GM13976 (cell line): ENCODE measurements at regions not wholly inside any gene's neighbourhood (a gene's known extent, or its start where the extent isn't known, plus 50 kb on each side); places are given as distances from the start of the nearest gene placed in this dataset.

ENCODE experiments used
- DNase-seq: peaks from one replicate; pipeline ENCODE4 v3.0.0; 2012; ENCODE audit warnings: low spot score
- CTCF ChIP-seq: IDR thresholded peaks from 2 replicates; pipeline ENCODE4 v1.5.1; 2012; ENCODE audit warnings: borderline replicate concordance, mild to moderate bottlenecking; ENCODE audit not compliant: insufficient read depth; ENCODE audit errors: extremely low read depth, missing control alignments, control extremely low read depth
- in situ Hi-C: fragments of 300-500 bp; cut with MboI; formaldehyde crosslinking; loops from one replicate; pipeline ENCODE4 v1.12.0; 2022; ENCODE audit warnings: low sequenced_read_pairs, mixed read lengths, inconsistent platforms; ENCODE audit not compliant: unreplicated experiment

DNA sequence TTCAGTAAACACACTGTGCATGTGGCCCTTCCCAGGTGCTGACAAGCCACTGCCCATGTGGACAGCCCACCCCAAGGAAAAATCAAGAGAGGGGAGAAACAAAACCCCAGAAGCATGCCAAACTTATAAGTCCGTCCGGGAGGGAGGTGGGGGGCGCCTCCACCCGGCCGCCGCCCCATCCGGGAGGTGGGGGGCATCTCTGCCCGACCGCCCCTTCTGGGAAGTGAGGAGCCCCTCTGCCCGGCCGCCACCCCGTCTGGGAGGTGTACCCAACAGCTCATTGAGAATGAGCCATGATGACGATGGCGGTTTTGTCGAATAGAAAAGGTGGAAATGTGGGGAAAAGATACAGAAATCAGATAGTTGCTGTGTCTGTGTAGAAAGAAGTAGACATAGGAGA lies 53.8 kb upstream of the C2CD4B start:
- TF ChIP-seq CTCF, result no peak
- DNase-seq, result no peak
- in situ Hi-C loops, result no loop called here

DNA sequence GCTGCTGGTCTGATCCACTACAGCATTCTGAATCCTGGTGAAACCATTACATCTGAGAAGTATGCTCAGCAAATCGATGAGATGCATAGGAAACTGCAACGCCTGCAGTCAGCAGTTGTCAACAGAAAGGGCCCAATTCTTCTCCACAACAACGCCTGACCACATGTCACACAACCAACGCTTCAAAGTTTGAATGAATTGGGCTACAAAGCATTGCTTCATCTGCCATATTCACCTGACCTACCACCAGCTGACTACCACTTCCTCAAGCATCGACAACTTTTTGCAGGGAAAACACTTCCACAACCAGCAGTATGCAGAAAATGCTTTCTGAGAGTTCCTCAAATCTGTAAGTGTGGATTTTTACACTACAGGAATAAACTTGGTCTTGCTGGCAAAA lies 54.7 kb upstream of the C2CD4B start:
- TF ChIP-seq CTCF, result no peak
- no peak for DNase-seq
- in situ Hi-C loops, result no loop called here

DNA sequence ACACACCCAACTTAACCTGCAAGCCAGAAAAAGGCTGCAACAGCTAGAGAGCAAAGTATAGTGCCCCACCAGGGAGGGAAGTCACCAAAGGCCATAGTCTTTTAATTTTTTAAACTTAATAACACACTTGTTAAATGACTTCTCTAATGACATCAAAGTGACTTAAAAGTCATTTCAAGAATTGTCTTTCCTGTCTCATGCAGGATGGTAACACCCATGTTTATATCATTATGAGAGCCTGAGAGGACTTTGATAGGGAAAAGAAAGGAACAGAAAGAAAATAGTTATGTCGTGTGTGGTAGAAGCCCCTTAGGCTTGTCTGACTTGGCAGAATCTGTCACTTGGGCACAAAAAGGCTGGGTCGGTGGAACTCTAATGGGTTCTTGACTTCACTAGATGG lies 57.9 kb upstream of the C2CD4B start:
- DNase-seq, result no peak
- in situ Hi-C loops, result no loop called here
- no peak for TF ChIP-seq CTCF

- in situ Hi-C loops, result no loop called here
- no peak for DNase-seq
- TF ChIP-seq CTCF, result no peak
Measured at GRCh38 chr15:62228604-62229003, 63.5 kb upstream of the C2CD4B start.

DNA sequence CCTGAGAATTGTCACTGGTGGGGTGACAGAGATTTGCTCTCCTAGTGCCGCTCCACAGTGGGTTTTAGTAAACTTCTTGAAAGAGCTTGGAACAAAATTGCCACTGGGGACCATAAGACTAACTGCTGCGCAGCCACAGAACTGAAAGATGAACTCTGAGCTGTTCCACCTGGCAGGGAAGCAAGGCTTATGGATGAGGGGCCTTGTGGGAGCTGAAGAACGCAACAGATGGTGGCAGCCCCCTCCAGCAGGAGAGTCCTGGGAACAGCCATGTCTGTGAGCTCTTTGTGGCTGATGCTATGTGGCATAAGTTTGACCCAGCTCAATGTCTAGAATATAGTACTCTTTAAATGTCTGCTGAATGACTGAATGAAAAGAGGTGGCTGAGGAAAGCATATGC lies 66.8 kb upstream of the C2CD4B start:
- in situ Hi-C loops, result no loop called here
- DNase-seq, result no peak
- no peak for TF ChIP-seq CTCF

GRCh38 chr15:62240121-62241096 lies 75.3 kb upstream of the C2CD4B start:
- DNase-seq, result no peak
- TF ChIP-seq CTCF, result no peak
- in situ Hi-C loops, result no loop called here

- no peak for DNase-seq
- in situ Hi-C loops, result no loop called here
Measured at GRCh38 chr15:62241135-62241770, 76.2 kb upstream of the C2CD4B start.

More at GRCh38 chr15:62241135-62241770, 76.2 kb upstream of the C2CD4B start:
- TF ChIP-seq CTCF, result no peak
